ENCODE measurements at regions not wholly inside any gene's neighbourhood (a gene's known extent, or its start where the extent isn't known, plus 50 kb on each side); places are given as distances from the start of the nearest gene placed in this dataset.
"Not testable (repeated sequence)": the region's sequence is repeated elsewhere in the genome, so short reads cannot be mapped to it uniquely, and the experiment has no call there.

DNA sequence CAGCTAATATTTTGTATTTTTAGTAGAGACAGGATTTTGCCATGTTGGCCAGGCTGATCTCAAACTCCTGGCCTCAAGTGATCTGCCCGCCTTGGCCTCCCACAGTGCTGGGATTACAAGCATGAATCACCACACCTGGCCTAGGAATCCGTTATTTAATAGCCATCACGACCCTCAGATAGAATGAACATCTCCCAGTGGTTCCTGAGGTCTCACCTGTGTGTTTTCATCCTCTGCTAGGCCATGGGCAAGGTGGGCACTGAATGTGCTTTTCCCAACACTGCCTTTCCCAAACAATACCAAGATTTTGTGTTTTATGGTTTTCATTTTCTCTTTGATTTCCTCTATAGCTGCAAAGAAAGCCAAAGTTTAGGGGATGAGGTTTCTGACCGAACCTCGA lies 92.2 kb upstream of the SLC25A48 start:
- not testable (repeated sequence) for TF ChIP-seq CTCF (IDR thresholded peaks at IDR 0.05 in 8 of 11, conservative IDR thresholded peaks at IDR 0.05 in 3 of 11); POLR2AphosphoS5 (IDR thresholded peaks at IDR 0.05)
